Right lobe of liver (tissue), 6 donors: ENCODE measurements at regions not wholly inside any gene's neighbourhood (a gene's known extent, or its start where the extent isn't known, plus 50 kb on each side); places are given as distances from the start of the nearest gene placed in this dataset.

Experiments
- ATAC-seq, 4 donors: fragments of 200-7000 bp; cut with Tn5 transposase; one replicate each; pipeline ENCODE4 v1.9.1; 2020; ENCODE audit warnings: mild to moderate bottlenecking in 4 of 4, moderate library complexity in 4 of 4
- DNase-seq, 3 donors: peaks; one replicate each; pipeline ENCODE4 v3.0.0-alpha.2; 2020
- H3K27ac ChIP-seq, 3 donors: fragments of 200-600 bp; one replicate each; pipeline ENCODE4 v1.8.0; 2022
- H3K27me3 ChIP-seq, 2 donors: fragments of 200-600 bp; one replicate each; pipeline ENCODE4 v1.8.0; 2022
- H3K36me3 ChIP-seq, 4 donors: fragments of 200-600 bp; sonication (generic) in 1 of 4; one replicate each; pipeline versions ENCODE4 v1.5.1 to v1.8.0; 2017 to 2022; ENCODE audit warnings: control low read depth in 1 of 4
- H3K4me1 ChIP-seq, 4 donors: fragments of 200-600 bp; sonication (generic) in 1 of 4; one replicate each; pipeline versions ENCODE4 v1.5.1 to v1.8.0; 2017 to 2022; ENCODE audit warnings: control low read depth in 1 of 4
- H3K4me3 ChIP-seq, 3 donors: fragments of 200-600 bp; one replicate each; pipeline ENCODE4 v1.8.0; 2022
- H3K9me3 ChIP-seq, 4 donors: fragments of 200-600 bp; sonication (generic) in 1 of 4; one replicate each; pipeline versions ENCODE4 v1.5.1 to v1.8.0; 2017 to 2022; ENCODE audit warnings: control low read depth in 1 of 4
- CTCF ChIP-seq, 4 donors: fragments of 200-600 bp in 3 of 4; fragments of 450-650 bp in 1 of 4; IDR thresholded peaks; one replicate each; pipeline versions ENCODE4 v1.5.1 to v1.8.0; 2016 to 2022; ENCODE audit warnings: antibody characterized with exemption in 4 of 4, mild to moderate bottlenecking in 2 of 4
- POLR2A ChIP-seq: fragments of 450-650 bp; IDR thresholded peaks from one replicate; pipeline ENCODE4 v1.6.1; 2017; ENCODE audit warnings: antibody characterized with exemption, mild to moderate bottlenecking
- WGBS: methylation state at CpG from one replicate; pipeline ENCODE4 v1.1.6; 2018; ENCODE audit warnings: low coverage, low lambda C conversion rate; ENCODE audit not compliant: insufficient coverage; ENCODE audit errors: missing lambda C conversion rate; 5-methylcytosine and 5-hydroxymethylcytosine counted together
- intact Hi-C, 2 donors: fragments of 100-400 bp; cut with DNase I; formaldehyde crosslinking; loops; one replicate each; pipeline versions ENCODE4 v1.11.2 to v1.14.1; 2022
- donor health status: DM: no; HTN: yes; CAD: no.
- donor health status: DM: no; HTN: no; CAD: no.
- donor health status: DM: no; HTN: no; CAD: no.
- donor health status: DM: no; HTN: yes; CAD: no.
- donor health status: DM: no; HTN: yes; CAD: no.

- no peak for TF ChIP-seq CTCF (IDR thresholded peaks at IDR 0.05)
- no peak for TF ChIP-seq POLR2A
- no peaks in the 10 kb centered on the region for H3K36me3 ChIP-seq
- peaks cover 0 to 24% (median 2%) of the 10 kb centered on the region in 4 donors for H3K4me1 ChIP-seq
- H3K4me3 ChIP-seq = no peak overlapping the region
- DNase-seq (no peak), ATAC-seq (no peak)
- no peaks in the 10 kb centered on the region for H3K27me3 ChIP-seq
- no peaks in the 10 kb centered on the region for H3K9me3 ChIP-seq
- H3K27ac ChIP-seq = no peak overlapping the region
- intact Hi-C loops = loop anchor here in 1 of 2 donors (10.0 kb wide), 1 partner anchor 77 kb away; no protein-coding TSS in a partner anchor
- no CpG with 5 or more reads among the region's 3 CpGs for WGBS
These were observed 290.3 kb upstream of the ID2 start for GRCh38 chr2:8391584-8391983.

GRCh38 chr2:8392098-8392866 lies 289.6 kb upstream of the ID2 start:
- TF ChIP-seq POLR2A (no peak), CTCF (IDR thresholded peaks at IDR 0.05) (no peak)
- ATAC-seq = peak; percentile 79 to 95 (median 91)
- no peak overlapping the region for H3K4me3 ChIP-seq
- no peaks in the 10 kb centered on the region for H3K9me3 ChIP-seq
- no peaks in the 10 kb centered on the region for H3K27me3 ChIP-seq
- H3K36me3 ChIP-seq = no peaks in the 10 kb centered on the region
- whole genome bisulfite sequencing = 43% methylated on average over 5 of the region's 12 CpGs
- intact Hi-C loops = loop anchor here in 1 of 2 donors (10.0 kb wide), 1 partner anchor 77 kb away; no protein-coding TSS in a partner anchor
- DNase-seq = peak; percentile 75 to 85 (median 82)
- peak overlapping the region in 2 of 3 donors; percentile 12 to 22 for H3K27ac ChIP-seq
- peaks cover 0 to 24% (median 2%) of the 10 kb centered on the region in 4 donors for H3K4me1 ChIP-seq

GRCh38 chr2:8393506-8393905 lies 288.4 kb upstream of the ID2 start:
- WGBS = no CpG with 5 or more reads among the region's 6 CpGs
- TF ChIP-seq CTCF (IDR thresholded peaks at IDR 0.05) (no peak), POLR2A (no peak)
- ATAC-seq = no peak

GRCh38 chr2:8394131-8394530 lies 287.7 kb upstream of the ID2 start:
- no peak for DNase-seq
- Histone ChIP-seq H3K4me3 (no peak overlapping the region), H3K9me3 (no peaks in the 10 kb centered on the region), H3K27me3 (no peaks in the 10 kb centered on the region), H3K4me1 (peaks cover 0 to 15% (median 2%) of the 10 kb centered on the region in 4 donors), H3K27ac (no peak overlapping the region), H3K36me3 (no peaks in the 10 kb centered on the region)
- TF ChIP-seq POLR2A (no peak), CTCF (IDR thresholded peaks at IDR 0.05) (no peak)
- intact Hi-C loops = loop anchor here in 1 of 2 donors (10.0 kb wide), 1 partner anchor 79 kb away; no protein-coding TSS in a partner anchor
- WGBS = 70% methylated on average over 2 of the region's 5 CpGs
- ATAC-seq = no peak

More at GRCh38 chr2:8393506-8393905, 288.4 kb upstream of the ID2 start:
- H3K36me3 ChIP-seq = no peaks in the 10 kb centered on the region
- intact Hi-C loops = loop anchor here in 1 of 2 donors (10.0 kb wide), 1 partner anchor 79 kb away; no protein-coding TSS in a partner anchor
- H3K4me1 ChIP-seq = peaks cover 0 to 21% (median 2%) of the 10 kb centered on the region in 4 donors
- H3K4me3 ChIP-seq = no peak overlapping the region
- H3K27ac ChIP-seq = no peak overlapping the region
- H3K27me3 ChIP-seq = no peaks in the 10 kb centered on the region
- no peak for DNase-seq
- H3K9me3 ChIP-seq = no peaks in the 10 kb centered on the region
